Activated CD4-positive, alpha-beta T cell treated with anti-CD3 and anti-CD28 coated beads, Interleukin-2, amount 10 ng/mL, durations not matched to agents 7 days and 5 days (primary cell): ENCODE measurements at regions not wholly inside any gene's neighbourhood (a gene's known extent, or its start where the extent isn't known, plus 50 kb on each side); places are given as distances from the start of the nearest gene placed in this dataset.

Source experiments
- CTCF ChIA-PET: fragments of 350-600 bp; sonication (Branson Sonifier 250); formaldehyde crosslinking; loops from one replicate; lab custom pipeline; 2021; ENCODE audit warnings: antibody characterized with exemption; lab: Charles Lee
- POLR2A ChIA-PET: fragments of 350-600 bp; sonication (Branson Sonifier 250); formaldehyde crosslinking; loops from one replicate; lab custom pipeline; 2021; ENCODE audit warnings: antibody characterized with exemption; lab: Charles Lee
- DNase-seq: peaks from one replicate; pipeline ENCODE4 v3.0.0-alpha.2; 2020
- H3K27ac Mint-ChIP-seq: one replicate; pipeline ENCODE4 v1.8.0; 2021; ENCODE audit warnings: mild to moderate bottlenecking, moderate library complexity, mixed read lengths
- H3K27me3 Mint-ChIP-seq: one replicate; pipeline ENCODE4 v1.8.0; 2021; ENCODE audit warnings: mixed read lengths
- H3K36me3 Mint-ChIP-seq: one replicate; pipeline ENCODE4 v1.8.0; 2021; ENCODE audit warnings: low read depth, mixed read lengths
- H3K4me1 Mint-ChIP-seq: one replicate; pipeline ENCODE4 v1.8.0; 2021; ENCODE audit warnings: mixed read lengths
- H3K4me3 Mint-ChIP-seq: one replicate; pipeline ENCODE4 v1.8.0; 2021; ENCODE audit warnings: mild to moderate bottlenecking, moderate library complexity, mixed read lengths
- H3K9me3 Mint-ChIP-seq: one replicate; pipeline ENCODE4 v1.8.0; 2021; ENCODE audit warnings: mixed read lengths

- no peaks in the 10 kb centered on the region for H3K36me3 Mint-ChIP-seq
- CTCF ChIA-PET, result no interaction called here
- no peaks in the 10 kb centered on the region for H3K9me3 Mint-ChIP-seq
- POLR2A ChIA-PET, result no interaction called here
- no peak for DNase-seq
- H3K27ac Mint-ChIP-seq, result no peak overlapping the region
- no peak overlapping the region for H3K4me3 Mint-ChIP-seq
- no peaks in the 10 kb centered on the region for H3K4me1 Mint-ChIP-seq
- no peaks in the 10 kb centered on the region for H3K27me3 Mint-ChIP-seq
Observed at GRCh38 chr3:159447841-159448240, 540.8 kb upstream of the IL12A start.

- no peak for DNase-seq
- H3K9me3 Mint-ChIP-seq, result no peaks in the 10 kb centered on the region
- no peaks in the 10 kb centered on the region for H3K36me3 Mint-ChIP-seq
- no peak overlapping the region for H3K4me3 Mint-ChIP-seq
- no peaks in the 10 kb centered on the region for H3K27me3 Mint-ChIP-seq
- H3K4me1 Mint-ChIP-seq, result no peaks in the 10 kb centered on the region
- POLR2A ChIA-PET, result no interaction called here
- H3K27ac Mint-ChIP-seq, result no peak overlapping the region
- CTCF ChIA-PET, result no interaction called here
Observed at GRCh38 chr3:159448902-159449301, 539.7 kb upstream of the IL12A start.

- POLR2A ChIA-PET, result no interaction called here
- Mint-ChIP-seq H3K36me3 (no peaks in the 10 kb centered on the region), H3K27me3 (no peaks in the 10 kb centered on the region), H3K9me3 (no peaks in the 10 kb centered on the region), H3K4me3 (no peak overlapping the region), H3K27ac (no peak overlapping the region), H3K4me1 (no peaks in the 10 kb centered on the region)
- CTCF ChIA-PET, result no interaction called here
- DNase-seq, result no peak
Observed at GRCh38 chr3:159451067-159451466, 537.6 kb upstream of the IL12A start.

GRCh38 chr3:159451482-159451881 is 537.2 kb upstream of the IL12A start:
- Mint-ChIP-seq H3K27ac (no peak overlapping the region), H3K27me3 (no peaks in the 10 kb centered on the region), H3K4me1 (no peaks in the 10 kb centered on the region), H3K36me3 (no peaks in the 10 kb centered on the region), H3K4me3 (no peak overlapping the region), H3K9me3 (no peaks in the 10 kb centered on the region)
- ChIA-PET CTCF (no interaction called here), POLR2A (no interaction called here)
- no peak for DNase-seq

- Mint-ChIP-seq H3K9me3 (no peaks in the 10 kb centered on the region), H3K4me3 (no peak overlapping the region), H3K27ac (no peak overlapping the region), H3K27me3 (no peaks in the 10 kb centered on the region), H3K4me1 (no peaks in the 10 kb centered on the region), H3K36me3 (no peaks in the 10 kb centered on the region)
- ChIA-PET POLR2A (no interaction called here), CTCF (no interaction called here)
- no peak for DNase-seq
Observed at GRCh38 chr3:159453036-159453435, 535.6 kb upstream of the IL12A start.

- Mint-ChIP-seq H3K4me1 (no peaks in the 10 kb centered on the region), H3K36me3 (no peaks in the 10 kb centered on the region), H3K27me3 (no peaks in the 10 kb centered on the region), H3K9me3 (no peaks in the 10 kb centered on the region), H3K27ac (no peak overlapping the region), H3K4me3 (no peak overlapping the region)
- no peak for DNase-seq
- POLR2A ChIA-PET, result no interaction called here
- CTCF ChIA-PET, result no interaction called here
Observed at GRCh38 chr3:159453945-159454344, 534.7 kb upstream of the IL12A start.

- Mint-ChIP-seq H3K27ac (no peak overlapping the region), H3K9me3 (no peaks in the 10 kb centered on the region)
- POLR2A ChIA-PET, result no interaction called here
Observed at GRCh38 chr3:159455741-159456181, 532.9 kb upstream of the IL12A start.

GRCh38 chr3:159458010-159458409 is 530.6 kb upstream of the IL12A start:
- H3K4me3 Mint-ChIP-seq, result no peak overlapping the region

More at GRCh38 chr3:159455741-159456181, 532.9 kb upstream of the IL12A start:
- Mint-ChIP-seq H3K36me3 (no peaks in the 10 kb centered on the region), H3K4me1 (no peaks in the 10 kb centered on the region), H3K27me3 (no peaks in the 10 kb centered on the region), H3K4me3 (no peak overlapping the region)
- DNase-seq, result no peak
- CTCF ChIA-PET, result no interaction called here

GRCh38 chr3:159458982-159459381 is 529.7 kb upstream of the IL12A start:
- ChIA-PET POLR2A (no interaction called here), CTCF (no interaction called here)
- Mint-ChIP-seq H3K4me3 (no peak overlapping the region), H3K27me3 (no peaks in the 10 kb centered on the region), H3K4me1 (no peaks in the 10 kb centered on the region), H3K9me3 (no peaks in the 10 kb centered on the region), H3K27ac (no peak overlapping the region), H3K36me3 (no peaks in the 10 kb centered on the region)
- DNase-seq, result no peak

More at GRCh38 chr3:159458010-159458409, 530.6 kb upstream of the IL12A start:
- H3K9me3 Mint-ChIP-seq, result no peaks in the 10 kb centered on the region
- H3K27ac Mint-ChIP-seq, result no peak overlapping the region
- no peaks in the 10 kb centered on the region for H3K36me3 Mint-ChIP-seq
- ChIA-PET CTCF (interaction anchor here (0.6 kb wide), 1 partner anchor 202 kb away, joined by 3 read pairs; no protein-coding TSS in a partner anchor), POLR2A (no interaction called here)
- no peaks in the 10 kb centered on the region for H3K27me3 Mint-ChIP-seq
- DNase-seq, result no peak
- no peaks in the 10 kb centered on the region for H3K4me1 Mint-ChIP-seq

- H3K4me3 Mint-ChIP-seq, result no peak overlapping the region
- H3K4me1 Mint-ChIP-seq, result no peaks in the 10 kb centered on the region
- no peak for DNase-seq
- CTCF ChIA-PET, result no interaction called here
- no peaks in the 10 kb centered on the region for H3K27me3 Mint-ChIP-seq
- no peak overlapping the region for H3K27ac Mint-ChIP-seq
- no peaks in the 10 kb centered on the region for H3K36me3 Mint-ChIP-seq
- POLR2A ChIA-PET, result interaction anchor here (0.6 kb wide), 1 partner anchor 275 kb away, joined by 4 read pairs; no protein-coding TSS in a partner anchor
- H3K9me3 Mint-ChIP-seq, result no peaks in the 10 kb centered on the region
Observed at GRCh38 chr3:159472611-159473010, 516.0 kb upstream of the IL12A start.

- DNase-seq, result no peak
- no peaks in the 10 kb centered on the region for H3K36me3 Mint-ChIP-seq
- H3K4me3 Mint-ChIP-seq, result no peak overlapping the region
- no peaks in the 10 kb centered on the region for H3K4me1 Mint-ChIP-seq
- ChIA-PET CTCF (no interaction called here), POLR2A (interaction anchor here (0.6 kb wide), 1 partner anchor 275 kb away, joined by 4 read pairs; no protein-coding TSS in a partner anchor)
- no peak overlapping the region for H3K27ac Mint-ChIP-seq
- H3K9me3 Mint-ChIP-seq, result peaks cover under 1% of the 10 kb centered on the region
- no peaks in the 10 kb centered on the region for H3K27me3 Mint-ChIP-seq
Observed at GRCh38 chr3:159473206-159473605, 515.4 kb upstream of the IL12A start.

GRCh38 chr3:159480046-159480445 is 508.6 kb upstream of the IL12A start:
- ChIA-PET CTCF (no interaction called here), POLR2A (no interaction called here)
- no peaks in the 10 kb centered on the region for H3K27me3 Mint-ChIP-seq
- no peaks in the 10 kb centered on the region for H3K4me1 Mint-ChIP-seq
- H3K27ac Mint-ChIP-seq, result no peak overlapping the region
- H3K4me3 Mint-ChIP-seq, result no peak overlapping the region
- no peaks in the 10 kb centered on the region for H3K36me3 Mint-ChIP-seq
- no peak for DNase-seq
- peaks cover 2% of the 10 kb centered on the region for H3K9me3 Mint-ChIP-seq

GRCh38 chr3:159482241-159482993 is 506.2 kb upstream of the IL12A start:
- ChIA-PET CTCF (no interaction called here), POLR2A (no interaction called here)
- H3K9me3 Mint-ChIP-seq, result peaks cover 2% of the 10 kb centered on the region
- H3K27me3 Mint-ChIP-seq, result no peaks in the 10 kb centered on the region
- H3K36me3 Mint-ChIP-seq, result no peaks in the 10 kb centered on the region
- no peak for DNase-seq
- H3K4me1 Mint-ChIP-seq, result no peaks in the 10 kb centered on the region
- H3K4me3 Mint-ChIP-seq, result no peak overlapping the region
- no peak overlapping the region for H3K27ac Mint-ChIP-seq

- Mint-ChIP-seq H3K36me3 (no peaks in the 10 kb centered on the region), H3K9me3 (peaks cover 2% of the 10 kb centered on the region), H3K4me3 (no peak overlapping the region), H3K27ac (no peak overlapping the region), H3K4me1 (no peaks in the 10 kb centered on the region), H3K27me3 (no peaks in the 10 kb centered on the region)
- ChIA-PET POLR2A (no interaction called here), CTCF (no interaction called here)
- DNase-seq, result no peak
Observed at GRCh38 chr3:159482994-159483367, 505.7 kb upstream of the IL12A start.
